ENCODE measurements at regions not wholly inside any gene's neighbourhood (a gene's known extent, or its start where the extent isn't known, plus 50 kb on each side); places are given as distances from the start of the nearest gene placed in this dataset.

- TF ChIP-seq, protein P1, sequence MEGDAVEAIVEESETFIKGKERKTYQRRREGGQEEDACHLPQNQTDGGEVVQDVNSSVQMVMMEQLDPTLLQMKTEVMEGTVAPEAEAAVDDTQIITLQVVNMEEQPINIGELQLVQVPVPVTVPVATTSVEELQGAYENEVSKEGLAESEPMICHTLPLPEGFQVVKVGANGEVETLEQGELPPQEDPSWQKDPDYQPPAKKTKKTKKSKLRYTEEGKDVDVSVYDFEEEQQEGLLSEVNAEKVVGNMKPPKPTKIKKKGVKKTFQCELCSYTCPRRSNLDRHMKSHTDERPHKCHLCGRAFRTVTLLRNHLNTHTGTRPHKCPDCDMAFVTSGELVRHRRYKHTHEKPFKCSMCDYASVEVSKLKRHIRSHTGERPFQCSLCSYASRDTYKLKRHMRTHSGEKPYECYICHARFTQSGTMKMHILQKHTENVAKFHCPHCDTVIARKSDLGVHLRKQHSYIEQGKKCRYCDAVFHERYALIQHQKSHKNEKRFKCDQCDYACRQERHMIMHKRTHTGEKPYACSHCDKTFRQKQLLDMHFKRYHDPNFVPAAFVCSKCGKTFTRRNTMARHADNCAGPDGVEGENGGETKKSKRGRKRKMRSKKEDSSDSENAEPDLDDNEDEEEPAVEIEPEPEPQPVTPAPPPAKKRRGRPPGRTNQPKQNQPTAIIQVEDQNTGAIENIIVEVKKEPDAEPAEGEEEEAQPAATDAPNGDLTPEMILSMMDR (conservative IDR thresholded peaks at IDR 0.05 in 1 of 2, IDR thresholded peaks at IDR 0.05 in 1 of 2; ENCODE audit: extremely low read depth in 1 of 2, insufficient read depth in 1 of 2, low read depth in 1 of 2, low read length in 2 of 2): no peak
- no peak for TF ChIP-seq EZH2 (IDR thresholded peaks at IDR 0.05; ENCODE audit: borderline replicate concordance, low read length)
Observed at GRCh38 chr13:107928762-107929161, 286.6 kb downstream of the LIG4 start.
